GM18858 (cell line): ENCODE measurements at regions not wholly inside any gene's neighbourhood (a gene's known extent, or its start where the extent isn't known, plus 50 kb on each side); places are given as distances from the start of the nearest gene placed in this dataset.

Experiments used
- ATAC-seq: cut with Tn5 transposase; IDR thresholded peaks from one replicate; pipeline ENCODE4 v1.9.1; 2021; ENCODE audit not compliant: unreplicated experiment

DNA sequence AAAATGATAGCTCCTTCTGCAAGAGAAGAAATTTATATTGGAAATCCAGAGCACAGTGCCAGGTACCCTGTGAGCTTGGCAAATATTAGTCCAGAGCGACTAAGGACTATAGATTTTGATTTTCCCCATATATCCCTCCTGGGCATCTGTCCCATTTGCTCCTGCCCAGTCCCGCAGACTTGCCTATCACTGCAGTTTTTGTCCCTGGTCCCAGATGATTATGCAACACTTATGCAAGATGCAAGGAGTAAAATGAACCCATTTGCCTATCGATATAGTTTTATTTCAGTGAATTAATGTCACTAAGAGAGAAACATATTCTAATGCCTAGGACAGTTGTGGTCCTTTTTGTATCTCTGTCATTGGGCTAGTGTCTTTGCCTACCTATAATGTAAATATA lies 215.9 kb upstream of the BMP4 start:
- no peak for ATAC-seq

DNA sequence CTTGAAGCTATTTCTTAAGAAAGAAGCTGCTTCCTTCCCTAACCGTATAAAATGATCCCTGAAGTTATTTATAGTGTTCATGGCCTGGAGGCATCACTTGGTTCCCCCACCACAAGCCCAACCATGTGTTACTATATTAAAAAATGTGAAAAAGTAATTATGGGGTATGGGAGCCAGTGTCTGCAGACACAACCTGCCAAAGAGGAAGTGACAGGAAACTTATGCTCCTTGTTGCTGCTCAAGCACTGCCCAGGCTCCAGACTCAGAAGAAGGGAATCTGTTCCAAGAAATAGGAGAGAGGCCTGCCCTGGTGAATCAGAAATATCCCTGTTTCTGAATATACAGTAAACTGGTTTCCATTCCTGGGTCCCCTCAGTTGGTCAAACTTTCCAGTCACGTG lies 217.2 kb upstream of the BMP4 start:
- ATAC-seq, result no peak

DNA sequence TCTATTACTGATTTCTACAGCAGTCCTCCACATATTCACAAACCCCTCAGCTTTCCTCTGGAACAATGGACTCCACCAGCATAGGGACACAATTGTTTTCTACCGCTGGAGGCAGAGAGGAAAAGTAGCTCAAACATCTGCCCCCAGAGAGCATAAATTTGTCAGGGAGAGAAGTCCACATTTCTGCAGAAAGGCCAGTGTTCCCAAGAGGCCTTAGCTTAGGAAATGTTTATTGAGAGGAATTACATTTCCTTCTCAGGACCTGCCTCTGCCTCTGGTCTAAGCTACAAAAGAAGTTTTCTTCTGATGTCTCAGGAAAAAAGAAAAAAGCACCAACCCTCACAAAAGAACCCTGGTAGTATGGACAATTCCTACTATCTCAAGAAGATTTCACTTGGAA lies 217.8 kb upstream of the BMP4 start:
- no peak for ATAC-seq

DNA sequence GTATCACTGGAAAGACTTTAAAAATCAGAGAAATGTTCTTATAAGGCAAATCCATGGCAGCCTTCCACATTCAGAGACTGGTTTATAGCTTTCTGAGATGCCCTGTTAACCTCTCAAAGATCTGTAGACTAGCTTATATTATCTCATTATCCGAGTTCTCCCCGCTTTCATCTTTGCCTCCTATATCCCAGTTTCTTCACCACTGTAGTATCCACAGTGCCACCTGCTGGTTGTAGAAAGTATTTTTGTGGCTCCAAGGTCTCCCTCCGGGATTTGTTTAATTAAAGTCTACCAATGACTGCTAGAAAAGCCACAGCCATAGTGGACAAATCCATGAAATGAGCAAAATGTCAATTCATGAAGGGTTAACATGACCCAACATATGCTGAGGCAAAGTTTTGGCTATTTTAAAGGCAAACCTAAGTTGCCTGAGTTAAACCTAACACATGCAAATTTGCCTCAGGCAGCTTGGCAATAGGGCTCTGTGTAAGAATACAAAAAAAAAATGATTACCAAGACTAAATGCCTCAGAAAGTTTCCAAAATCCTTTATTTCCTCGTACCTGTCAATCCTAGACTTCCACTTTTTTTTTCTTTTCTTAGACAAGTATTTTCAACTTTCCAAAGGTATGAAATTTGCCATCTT lies 218.8 kb upstream of the BMP4 start:
- no peak for ATAC-seq

DNA sequence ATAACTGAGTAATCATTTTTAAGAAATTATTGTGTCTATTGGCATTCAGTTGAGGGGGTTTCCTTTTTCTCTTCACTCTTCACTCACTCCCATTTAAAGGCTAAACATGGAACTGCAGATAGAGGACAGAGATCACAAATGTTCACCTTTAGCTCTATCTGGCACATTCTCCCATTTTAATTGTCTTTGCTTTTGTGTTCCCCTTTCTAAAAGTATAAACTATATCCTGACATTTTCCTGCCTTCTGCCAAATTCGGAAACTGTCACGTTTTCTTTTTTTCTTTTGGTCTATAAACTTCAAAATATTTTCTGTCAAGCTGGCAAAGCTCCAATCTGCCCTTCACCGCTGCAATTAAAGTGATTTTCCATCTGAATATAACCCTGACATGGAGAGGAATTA lies 219.8 kb upstream of the CDKN3 start:
- ATAC-seq, result no peak

DNA sequence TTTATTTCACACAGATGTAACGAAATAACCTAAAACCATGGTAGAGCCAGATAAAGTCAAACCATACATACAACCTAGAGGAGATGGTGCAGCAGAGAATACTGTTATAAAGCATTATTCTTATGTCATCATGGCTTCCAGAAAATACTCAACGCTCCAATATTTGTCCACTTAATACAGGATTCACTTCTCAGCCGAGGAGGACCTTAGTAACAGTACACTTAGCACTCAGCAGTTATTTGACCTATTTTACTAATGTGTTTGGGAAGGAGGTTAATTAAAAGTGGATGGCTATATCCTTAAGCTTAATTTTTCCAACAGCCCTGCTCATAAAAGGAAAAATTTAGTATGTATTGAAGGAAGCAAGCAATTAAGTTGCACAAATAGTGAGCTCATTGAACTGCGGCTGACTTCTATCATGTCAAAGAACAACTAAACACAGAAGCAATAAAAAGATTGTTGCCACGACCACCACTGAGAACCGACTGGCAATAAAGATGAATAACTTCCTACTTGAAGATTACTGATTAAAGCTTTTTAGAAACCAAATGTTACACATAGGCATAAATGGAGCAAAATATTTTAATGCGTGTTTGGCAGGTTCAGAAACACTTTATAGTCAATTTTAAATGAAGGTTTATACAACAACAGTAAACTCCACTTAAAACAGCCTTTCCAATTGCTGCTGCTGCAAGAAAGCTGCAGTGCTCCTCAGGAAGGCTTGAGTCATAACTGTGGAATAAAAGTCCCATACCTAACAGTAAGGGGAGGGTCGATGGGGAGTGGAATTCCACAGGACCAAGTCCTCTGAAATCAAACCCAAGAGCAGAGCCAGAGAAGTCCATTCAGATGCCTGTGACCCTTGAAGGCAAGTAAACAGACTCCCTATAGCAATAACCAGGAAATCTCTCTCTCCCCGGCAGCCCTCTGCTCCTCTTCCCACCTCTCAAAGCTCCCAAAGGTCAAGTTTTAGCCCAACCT lies 218.9 kb upstream of the CDKN3 start:
- no peak for ATAC-seq

DNA sequence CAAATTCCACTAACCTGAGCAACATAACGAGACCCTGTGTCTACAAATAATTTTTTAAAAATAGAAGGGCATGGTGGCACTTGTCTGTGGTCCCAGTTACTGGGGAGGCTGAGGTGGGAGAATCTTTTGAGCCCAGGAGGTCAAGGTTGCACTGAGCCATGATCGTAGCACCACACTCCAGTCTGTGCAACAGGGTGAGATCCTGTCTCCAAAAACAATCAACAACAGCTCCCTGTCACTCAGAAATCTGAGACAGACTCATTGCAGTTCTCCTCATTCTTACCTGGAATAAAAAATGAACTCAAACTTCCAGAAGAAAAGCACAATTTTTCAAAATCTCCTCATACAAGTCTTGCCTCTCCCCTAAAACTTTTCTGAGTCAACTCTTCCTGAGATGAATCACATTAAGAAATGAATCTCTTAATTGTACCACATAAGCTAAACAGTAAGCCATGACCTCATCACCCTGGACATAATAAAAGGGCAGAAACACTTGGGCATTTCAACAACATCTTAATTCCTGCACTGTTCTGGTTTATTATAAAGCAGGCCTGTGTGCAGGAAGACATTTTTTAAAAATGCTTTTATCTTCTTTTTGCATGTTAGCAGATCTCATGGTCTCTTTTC lies 214.3 kb upstream of the CDKN3 start:
- ATAC-seq, result no peak

DNA sequence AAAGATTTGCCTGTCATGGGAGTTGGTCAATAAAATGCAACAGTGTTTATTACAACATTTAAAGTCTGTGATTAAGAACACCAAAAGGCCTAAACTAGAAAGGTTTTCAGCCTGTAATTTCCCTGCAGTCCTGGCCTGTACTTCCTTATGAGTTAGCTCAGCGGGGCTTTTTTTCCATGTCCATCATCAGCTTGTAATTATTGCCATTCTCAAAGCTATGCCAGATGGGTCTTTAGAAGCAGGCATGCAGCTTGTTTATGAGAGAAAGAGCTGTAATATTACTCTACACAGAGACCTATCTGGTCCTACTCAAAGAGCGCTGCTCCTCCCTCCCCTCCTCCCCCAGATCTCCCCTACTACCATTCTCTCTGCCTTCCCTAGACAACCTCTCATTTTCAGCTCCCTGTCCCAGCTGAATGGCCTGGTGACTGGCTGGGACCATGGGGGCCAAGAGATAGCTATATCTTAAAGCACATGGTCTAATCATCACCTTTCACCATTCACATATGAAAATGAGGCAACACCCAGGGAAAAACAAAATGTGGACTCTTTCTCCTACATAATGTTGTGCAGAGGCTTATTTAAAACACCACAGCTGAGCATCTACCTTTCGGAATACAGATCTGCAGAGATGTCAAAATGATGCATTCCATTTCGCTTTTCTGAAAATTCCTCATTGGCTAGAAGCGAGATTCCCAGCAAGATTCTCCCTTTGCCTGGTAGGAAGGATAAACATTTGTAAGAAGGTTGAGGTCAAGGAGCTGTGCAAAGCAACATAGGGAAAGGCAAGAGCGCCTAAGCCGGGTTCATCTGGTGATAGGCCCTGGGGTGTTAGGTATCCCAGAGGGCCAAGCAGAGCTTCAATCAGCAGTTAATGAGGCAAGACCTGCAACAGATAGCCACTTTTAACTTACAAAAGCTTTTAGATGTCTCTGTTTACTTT lies 209.7 kb upstream of the CDKN3 start:
- ATAC-seq, result no peak

DNA sequence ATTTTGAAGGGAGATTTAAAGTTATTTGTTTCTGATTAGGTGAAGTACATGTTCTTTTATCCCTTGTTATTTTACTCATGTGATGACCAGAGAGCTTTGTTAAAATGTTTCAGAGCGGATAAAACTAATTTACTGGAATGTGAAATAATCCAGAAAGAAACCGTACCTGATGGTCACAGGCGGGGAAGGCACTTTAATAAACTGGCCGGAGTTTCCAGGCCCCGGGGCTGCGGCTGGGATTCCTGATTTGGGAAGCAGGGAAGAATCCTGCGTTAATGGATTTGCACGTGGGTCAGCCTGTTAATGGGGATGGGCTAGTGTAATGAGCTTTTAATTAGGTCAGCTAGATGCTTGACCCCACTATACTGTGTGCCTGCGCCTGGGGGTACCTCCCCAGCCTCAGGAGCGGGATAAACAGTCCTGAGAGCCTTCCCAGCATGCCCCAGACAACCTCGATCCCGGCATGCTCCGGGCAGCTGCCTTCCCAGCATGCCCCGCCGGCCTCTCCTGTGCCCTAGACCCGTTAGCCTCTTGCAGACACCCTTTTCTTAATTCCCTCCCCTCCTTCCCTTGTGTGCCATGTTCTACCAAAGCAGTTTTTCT lies 208.6 kb upstream of the CDKN3 start:
- ATAC-seq, result no peak

DNA sequence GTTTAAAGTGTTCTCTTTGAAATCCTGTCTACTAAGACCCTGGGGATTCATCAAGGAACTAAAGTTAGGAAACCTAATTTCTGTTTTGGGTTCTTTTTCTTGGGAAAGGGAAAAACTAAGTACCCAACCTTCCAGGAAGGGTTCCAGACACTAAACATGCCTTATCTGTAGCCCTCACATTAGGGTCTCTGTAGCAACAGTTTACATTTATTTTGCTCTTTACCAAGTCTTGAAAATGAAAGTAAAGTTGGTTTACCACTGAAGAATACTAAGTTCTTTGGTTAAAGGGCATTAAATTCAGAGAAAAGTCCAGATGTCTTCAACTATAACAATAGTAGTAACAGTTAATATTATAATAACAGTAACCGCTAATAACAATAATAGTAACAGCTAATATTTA lies 207.5 kb upstream of the CDKN3 start:
- no peak for ATAC-seq

DNA sequence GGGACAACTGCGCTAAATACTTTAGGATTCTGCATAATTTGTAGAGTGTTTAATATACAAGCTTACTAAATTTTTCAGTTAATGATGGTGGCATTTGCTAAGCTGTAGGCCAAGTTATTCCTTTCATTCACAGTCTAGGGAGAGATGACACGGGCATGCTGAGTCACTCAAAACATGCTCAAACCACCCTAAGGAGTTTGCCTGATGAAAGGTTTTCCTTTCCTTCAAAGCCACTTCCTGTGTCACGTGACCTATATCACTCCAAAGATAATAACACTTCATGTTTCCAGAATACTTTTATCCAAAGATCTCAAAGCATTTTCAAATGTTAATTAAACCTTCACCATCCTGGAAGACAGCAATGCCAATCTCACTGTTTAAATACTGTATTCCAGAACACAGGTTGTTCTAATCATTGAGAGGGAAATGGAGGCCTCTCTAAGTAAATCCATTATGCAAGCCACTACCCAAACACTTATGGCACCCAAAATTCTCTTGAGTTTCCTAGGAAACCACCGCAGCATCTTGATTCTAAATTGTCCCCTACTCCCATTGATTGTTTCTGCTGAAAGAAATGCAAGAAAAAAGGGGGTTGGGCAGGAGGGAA lies 207.0 kb upstream of the CDKN3 start:
- no peak for ATAC-seq

DNA sequence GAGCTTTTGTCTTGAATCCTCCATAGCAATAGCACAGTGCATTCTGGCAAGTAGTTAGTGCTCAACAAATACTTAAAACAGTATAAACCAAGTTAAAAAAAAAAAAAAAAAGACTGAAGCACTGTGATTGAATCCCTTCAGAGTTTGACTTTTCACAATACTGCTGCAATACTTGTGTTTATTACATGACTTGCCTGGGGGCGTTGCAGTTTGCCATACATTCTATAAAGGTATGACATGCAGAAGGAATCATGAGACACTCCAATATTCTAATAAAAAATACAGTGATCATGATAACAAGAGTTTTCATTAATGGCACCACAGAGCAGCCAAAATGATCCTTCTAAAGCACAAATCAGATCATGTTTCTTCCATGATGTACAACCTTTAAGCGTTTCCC lies 205.0 kb upstream of the CDKN3 start:
- ATAC-seq, result no peak

DNA sequence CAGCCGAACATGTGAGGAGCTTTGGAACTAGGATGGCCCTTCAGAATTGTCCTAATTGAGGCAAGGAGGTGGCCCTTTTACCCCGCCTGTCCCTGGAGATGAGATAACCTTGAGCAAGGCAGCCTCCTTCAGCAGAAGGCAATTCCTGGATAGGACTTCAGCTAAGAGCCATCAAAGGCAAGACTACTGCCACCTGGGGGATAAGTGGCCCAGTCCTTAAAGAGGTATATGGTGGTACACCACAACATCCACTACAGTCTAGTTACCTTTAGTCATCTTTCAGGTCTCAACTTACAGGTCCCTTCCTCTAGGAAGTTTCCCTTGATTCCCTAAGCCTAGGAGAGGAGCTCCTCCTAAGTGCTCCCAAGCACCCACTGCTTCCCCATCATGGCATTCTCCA lies 204.2 kb upstream of the CDKN3 start:
- ATAC-seq, result no peak

DNA sequence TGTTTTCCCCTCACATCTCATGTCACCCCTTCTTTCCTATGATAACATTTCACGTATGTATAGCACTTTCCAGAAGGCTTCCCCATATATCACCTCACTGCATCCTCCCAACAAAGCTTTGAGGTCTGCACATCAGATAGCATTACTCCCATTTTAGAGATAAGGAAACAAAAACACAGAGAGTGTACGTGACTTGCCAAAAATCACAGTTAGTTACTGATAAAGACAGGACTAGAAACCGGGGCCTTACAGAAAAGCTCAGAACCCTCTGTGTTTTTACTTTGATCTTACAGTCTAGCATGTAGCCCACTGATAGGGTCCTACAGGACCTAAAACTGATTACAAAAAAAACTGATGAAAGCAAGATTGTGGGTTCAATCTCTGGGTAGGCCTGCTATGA lies 202.9 kb upstream of the CDKN3 start:
- ATAC-seq, result no peak

DNA sequence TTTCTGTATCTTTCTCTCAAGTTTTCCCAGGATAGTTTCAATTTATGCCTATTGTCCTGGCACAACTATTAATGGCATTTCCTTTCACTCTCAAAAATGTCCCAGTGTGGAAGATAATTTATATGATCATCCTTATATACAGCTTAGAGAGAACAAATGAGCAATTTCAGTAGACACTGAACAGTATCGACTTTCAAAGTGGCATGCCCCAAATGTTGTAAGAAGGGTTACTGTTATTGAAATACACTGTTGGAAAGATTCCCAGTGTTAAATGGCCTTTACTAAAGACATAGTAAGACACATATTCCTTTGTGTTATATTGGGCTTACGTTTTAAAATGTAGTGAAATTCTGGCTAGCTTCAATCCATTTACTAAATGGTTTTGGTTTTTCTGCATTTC lies 202.3 kb upstream of the CDKN3 start:
- no peak for ATAC-seq

DNA sequence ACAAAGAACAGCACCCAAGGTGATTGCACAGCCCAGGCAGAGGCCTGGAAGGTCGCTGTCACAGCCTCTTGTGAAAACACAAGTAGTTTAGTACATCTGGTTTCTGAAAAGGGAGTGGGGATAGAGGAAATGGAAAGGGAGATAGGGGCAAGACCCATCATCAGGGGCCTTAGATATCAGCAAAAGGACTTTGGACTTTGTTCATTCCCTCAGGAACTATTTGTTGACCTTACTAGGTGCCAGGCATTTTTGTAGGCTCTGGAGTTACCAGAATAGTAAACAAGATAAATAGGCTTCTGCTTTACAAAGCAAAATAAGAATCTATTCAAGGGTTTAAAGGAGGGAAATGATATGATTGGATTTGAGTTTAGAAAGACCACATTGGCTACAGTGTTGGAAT lies 199.4 kb upstream of the CDKN3 start:
- no peak for ATAC-seq

DNA sequence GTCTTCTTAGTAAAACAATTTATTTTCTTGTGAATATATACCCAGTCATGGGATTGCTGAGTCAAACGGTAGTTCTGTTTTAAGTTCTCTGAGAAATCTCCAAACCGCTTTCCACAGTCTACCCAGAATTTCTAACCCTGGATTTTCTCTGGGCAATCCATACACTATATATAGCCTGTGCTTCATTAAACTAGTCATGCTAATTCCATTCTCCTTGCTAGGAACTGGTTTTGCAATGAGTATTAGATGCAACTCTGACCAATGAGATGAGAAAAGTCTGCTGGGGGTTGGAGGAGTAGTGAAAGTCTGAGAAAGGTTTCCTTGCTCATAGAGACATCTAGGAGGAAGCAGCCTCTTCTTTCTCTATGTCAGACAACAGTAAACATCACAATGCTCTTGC lies 196.1 kb upstream of the CDKN3 start:
- no peak for ATAC-seq

DNA sequence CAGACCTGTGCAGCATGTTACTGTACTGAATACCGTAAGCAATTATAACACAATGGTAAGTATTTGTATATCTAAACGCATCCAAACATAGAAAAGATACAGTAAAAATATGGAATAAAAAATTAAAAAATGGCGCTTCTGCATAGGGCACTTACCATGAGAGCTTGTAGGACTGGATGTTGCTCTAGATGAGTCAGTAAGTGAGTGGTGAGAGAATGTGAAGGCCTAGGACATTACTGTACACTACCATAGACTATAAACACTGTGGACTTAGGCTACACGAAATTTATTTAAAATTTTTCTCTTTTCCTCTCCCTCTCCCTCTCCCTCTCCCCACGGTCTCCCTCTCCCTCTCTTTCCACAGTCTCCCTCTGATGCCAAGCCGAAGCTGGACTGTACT lies 194.5 kb upstream of the CDKN3 start:
- no peak for ATAC-seq

DNA sequence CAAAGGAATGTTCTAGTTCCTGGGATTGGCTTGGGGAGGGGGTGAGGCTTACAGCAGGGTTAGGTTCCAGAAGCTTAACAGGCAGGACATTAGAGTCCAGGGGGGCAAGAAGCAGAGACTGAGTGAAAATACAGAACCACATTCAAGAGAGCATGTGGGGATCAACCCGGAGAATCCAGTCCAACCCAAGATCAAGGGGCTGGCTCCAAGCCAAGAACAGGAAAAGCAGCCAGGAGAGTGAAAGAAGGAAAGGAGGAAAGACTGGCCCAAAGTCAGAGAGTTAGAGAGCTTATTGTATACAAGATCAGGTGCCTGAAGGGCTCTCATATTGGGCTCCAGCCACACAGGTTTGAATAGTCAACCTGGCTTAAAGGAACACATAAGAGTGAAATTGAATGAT lies 190.3 kb upstream of the CDKN3 start:
- ATAC-seq, result no peak

DNA sequence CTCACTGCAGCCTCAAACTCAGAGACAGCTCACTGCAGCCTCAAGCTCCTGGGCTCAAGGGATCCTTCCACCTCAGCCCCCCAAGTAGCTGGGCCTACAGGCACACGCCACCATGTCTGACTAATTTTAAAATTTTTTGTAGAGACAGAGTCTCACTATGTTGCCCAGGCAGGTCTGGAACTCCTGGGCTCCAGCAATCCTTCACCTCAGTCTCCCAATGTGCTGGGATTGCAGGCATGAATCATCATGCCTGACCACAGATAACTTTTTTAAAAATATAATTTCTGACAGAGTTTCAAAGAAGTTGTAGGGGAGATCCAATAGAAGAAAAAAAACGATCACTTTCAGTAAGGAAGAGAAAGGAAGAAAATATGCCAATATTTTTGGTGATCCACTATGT lies 189.7 kb upstream of the CDKN3 start:
- no peak for ATAC-seq
